Upper lobe of right lung (tissue), 1 donor: ENCODE measurements at regions not wholly inside any gene's neighbourhood (a gene's known extent, or its start where the extent isn't known, plus 50 kb on each side); places are given as distances from the start of the nearest gene placed in this dataset.

Source experiments
- ATAC-seq: fragments of 200-7000 bp; cut with Tn5 transposase; one replicate; pipeline ENCODE4 v1.9.1; 2020; ENCODE audit warnings: mild to moderate bottlenecking, moderate library complexity
- DNase-seq: peaks from one replicate; pipeline ENCODE4 v3.0.0-alpha.2; 2020
- H3K27ac ChIP-seq: fragments of 200-600 bp; one replicate; pipeline ENCODE4 v1.8.0; 2022
- H3K27me3 ChIP-seq: fragments of 200-600 bp; one replicate; pipeline ENCODE4 v1.8.0; 2022; ENCODE audit warnings: mild to moderate bottlenecking
- H3K36me3 ChIP-seq: fragments of 200-600 bp; one replicate; pipeline ENCODE4 v1.8.0; 2022
- H3K4me1 ChIP-seq: fragments of 200-600 bp; one replicate; pipeline ENCODE4 v1.8.0; 2022
- H3K4me3 ChIP-seq: fragments of 200-600 bp; one replicate; pipeline ENCODE4 v1.8.0; 2022; ENCODE audit warnings: mild to moderate bottlenecking
- H3K9me3 ChIP-seq: fragments of 200-600 bp; one replicate; pipeline ENCODE4 v1.8.0; 2022
- intact Hi-C: fragments of 100-400 bp; cut with DNase I; formaldehyde crosslinking; loops from one replicate; pipeline ENCODE4 v1.11.0; 2022
- TF ChIP-seq, protein P1 (sequence below): fragments of 200-600 bp; IDR thresholded peaks from one replicate; pipeline ENCODE4 v1.8.0; 2022; ENCODE audit warnings: antibody characterized with exemption
- donor health status: DM: no; HTN: yes; CAD: no; lungs with severe emphysema.

DNA sequence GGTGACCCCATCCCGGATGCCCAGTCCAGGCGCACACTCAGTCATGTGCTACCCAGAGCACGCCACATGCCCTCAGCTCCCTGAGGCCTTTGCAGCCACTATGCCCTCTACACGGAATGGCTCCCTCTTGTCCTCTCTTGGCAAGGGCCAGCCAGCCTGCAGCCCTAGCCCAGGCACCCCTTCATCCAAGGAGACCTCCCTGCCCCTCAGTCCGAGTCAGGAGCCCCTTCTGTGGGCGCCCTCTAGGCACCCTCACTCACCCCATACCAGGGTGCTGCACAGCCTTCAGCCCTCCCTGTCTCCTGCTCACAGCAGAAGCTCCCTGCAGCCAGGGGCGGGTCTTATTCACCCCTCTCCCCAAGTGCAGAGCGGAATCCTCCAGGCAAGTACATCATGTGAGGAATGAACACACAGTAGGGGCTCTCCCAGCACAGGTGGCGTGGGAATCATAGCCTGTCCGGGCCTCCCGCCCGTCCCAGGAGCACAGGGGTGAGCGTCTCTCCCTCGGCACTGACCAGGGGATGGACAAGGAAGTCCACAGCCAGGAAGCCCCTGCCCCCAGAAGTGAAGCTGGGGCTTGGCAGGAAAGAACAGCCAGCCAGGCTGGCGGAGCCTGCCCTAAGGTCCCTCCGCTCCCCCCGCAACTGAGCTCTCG lies 186.9 kb downstream of the RBFOX3 start:
- Histone ChIP-seq H3K9me3 (no peaks in the 10 kb centered on the region), H3K27me3 (no peaks in the 10 kb centered on the region), H3K4me1 (no peaks in the 10 kb centered on the region), H3K27ac (no peak overlapping the region), H3K4me3 (no peak overlapping the region), H3K36me3 (no peaks in the 10 kb centered on the region)
- intact Hi-C loops: no loop called here
- TF ChIP-seq, protein P1, sequence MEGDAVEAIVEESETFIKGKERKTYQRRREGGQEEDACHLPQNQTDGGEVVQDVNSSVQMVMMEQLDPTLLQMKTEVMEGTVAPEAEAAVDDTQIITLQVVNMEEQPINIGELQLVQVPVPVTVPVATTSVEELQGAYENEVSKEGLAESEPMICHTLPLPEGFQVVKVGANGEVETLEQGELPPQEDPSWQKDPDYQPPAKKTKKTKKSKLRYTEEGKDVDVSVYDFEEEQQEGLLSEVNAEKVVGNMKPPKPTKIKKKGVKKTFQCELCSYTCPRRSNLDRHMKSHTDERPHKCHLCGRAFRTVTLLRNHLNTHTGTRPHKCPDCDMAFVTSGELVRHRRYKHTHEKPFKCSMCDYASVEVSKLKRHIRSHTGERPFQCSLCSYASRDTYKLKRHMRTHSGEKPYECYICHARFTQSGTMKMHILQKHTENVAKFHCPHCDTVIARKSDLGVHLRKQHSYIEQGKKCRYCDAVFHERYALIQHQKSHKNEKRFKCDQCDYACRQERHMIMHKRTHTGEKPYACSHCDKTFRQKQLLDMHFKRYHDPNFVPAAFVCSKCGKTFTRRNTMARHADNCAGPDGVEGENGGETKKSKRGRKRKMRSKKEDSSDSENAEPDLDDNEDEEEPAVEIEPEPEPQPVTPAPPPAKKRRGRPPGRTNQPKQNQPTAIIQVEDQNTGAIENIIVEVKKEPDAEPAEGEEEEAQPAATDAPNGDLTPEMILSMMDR: no peak
- DNase-seq (no peak), ATAC-seq (no peak)

DNA sequence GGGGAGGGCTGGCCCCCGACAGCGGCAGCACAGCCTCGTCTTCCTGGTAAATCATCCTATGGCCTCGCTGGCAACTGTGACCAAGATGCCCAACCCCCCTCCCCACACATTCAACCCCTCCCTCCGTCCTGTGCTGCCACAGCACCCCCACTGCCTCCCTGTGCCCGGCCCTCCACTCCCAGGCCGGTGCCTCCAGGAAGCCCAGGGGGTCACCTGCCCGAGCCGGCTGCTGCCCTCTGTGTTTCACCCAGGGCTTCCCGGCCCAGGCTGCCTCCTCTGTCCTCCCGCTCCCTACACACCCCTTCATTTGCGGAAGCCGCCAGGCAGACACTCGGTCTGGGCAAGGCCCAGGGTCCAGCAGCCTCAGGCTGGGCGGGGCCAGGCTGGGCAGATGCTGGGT lies 188.6 kb downstream of the RBFOX3 start:
- TF ChIP-seq, protein P1: no peak
- H3K27me3 ChIP-seq: no peaks in the 10 kb centered on the region
- no peaks in the 10 kb centered on the region for H3K9me3 ChIP-seq
- H3K36me3 ChIP-seq: no peaks in the 10 kb centered on the region
- ATAC-seq (no peak), DNase-seq (no peak)
- intact Hi-C loops: no loop called here
- H3K27ac ChIP-seq: no peak overlapping the region
- H3K4me3 ChIP-seq: no peak overlapping the region
- H3K4me1 ChIP-seq: no peaks in the 10 kb centered on the region

DNA sequence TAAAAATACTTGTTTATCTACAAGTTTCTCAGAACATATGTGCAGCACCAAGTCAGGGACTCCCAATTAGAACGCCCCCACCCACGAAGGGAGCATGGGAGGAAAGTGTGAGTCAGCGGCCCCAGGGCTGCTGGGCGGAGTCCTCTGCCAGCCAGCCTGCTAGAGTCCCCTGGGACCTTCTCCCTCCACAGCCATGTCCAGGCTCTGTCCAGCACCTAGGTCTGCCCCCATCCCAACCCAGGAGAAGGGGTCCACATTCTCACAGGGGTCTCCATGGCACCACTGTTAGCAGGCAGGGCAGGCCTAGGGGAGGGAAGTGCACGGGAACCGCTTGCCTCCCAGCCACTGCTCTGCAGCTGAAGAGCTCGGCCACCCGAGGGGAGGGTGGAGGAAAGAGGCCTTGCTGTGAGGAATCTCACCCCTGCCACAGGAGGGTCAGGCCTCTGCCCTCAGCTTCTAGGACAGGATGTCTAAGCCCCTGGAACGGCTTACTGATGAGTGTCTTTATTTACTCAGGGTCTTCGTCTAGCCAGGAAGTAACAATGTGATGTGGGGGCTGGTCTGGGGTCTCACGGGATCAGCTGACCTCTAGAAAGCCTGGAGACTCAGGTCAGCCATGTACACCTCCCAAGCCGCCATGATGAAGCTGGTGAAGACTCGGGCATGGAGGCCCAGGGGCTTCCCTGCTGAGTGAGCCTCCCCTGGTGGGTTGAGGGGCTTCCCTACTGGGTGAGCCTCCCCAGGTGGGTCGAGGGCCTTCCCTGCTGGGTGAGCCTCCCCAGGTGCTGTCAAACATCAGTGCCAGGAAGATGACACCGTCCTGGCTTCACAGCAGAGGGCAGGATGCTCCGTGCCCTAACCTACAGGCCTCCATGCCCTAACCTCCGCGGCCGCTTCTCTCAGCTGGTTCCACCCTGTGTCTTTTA lies 190.3 kb downstream of the RBFOX3 start:
- Histone ChIP-seq H3K9me3 (no peaks in the 10 kb centered on the region), H3K36me3 (no peaks in the 10 kb centered on the region), H3K4me1 (no peaks in the 10 kb centered on the region), H3K27me3 (peaks cover 6% of the 10 kb centered on the region), H3K27ac (no peak overlapping the region), H3K4me3 (no peak overlapping the region)
- ATAC-seq (no peak), DNase-seq (no peak)
- TF ChIP-seq, protein P1: no peak
- intact Hi-C loops: no loop called here

DNA sequence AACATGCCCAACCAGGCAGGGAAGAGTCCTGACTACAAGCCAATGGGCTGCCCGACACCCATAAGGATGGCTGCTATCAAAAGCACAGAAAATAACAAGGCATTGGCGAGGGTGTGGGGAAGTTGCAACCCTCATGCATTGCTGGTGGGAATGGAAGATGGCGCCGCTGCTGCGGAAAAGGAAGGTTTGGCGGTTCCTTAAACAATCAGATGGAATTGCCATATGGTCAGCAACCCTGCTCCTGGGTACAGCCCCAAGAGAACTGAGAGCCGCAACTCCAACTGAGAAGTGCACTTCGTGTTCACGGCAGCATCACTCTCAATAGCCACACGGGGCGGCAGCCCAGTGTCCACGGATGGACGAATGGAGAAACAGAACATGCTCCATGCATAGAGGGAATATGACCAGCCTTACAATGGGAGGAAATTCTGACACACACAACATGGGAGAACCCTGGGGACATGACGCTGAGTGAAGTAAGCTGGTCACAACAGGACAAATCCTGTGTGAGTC lies 193.3 kb downstream of the RBFOX3 start:
- no peaks in the 10 kb centered on the region for H3K9me3 ChIP-seq
- H3K4me1 ChIP-seq: no peaks in the 10 kb centered on the region
- no peak overlapping the region for H3K4me3 ChIP-seq
- peaks cover 25% of the 10 kb centered on the region for H3K27me3 ChIP-seq
- TF ChIP-seq, protein P1: no peak
- ATAC-seq (no peak), DNase-seq (no peak)
- intact Hi-C loops: no loop called here
- no peaks in the 10 kb centered on the region for H3K36me3 ChIP-seq
- H3K27ac ChIP-seq: no peak overlapping the region

DNA sequence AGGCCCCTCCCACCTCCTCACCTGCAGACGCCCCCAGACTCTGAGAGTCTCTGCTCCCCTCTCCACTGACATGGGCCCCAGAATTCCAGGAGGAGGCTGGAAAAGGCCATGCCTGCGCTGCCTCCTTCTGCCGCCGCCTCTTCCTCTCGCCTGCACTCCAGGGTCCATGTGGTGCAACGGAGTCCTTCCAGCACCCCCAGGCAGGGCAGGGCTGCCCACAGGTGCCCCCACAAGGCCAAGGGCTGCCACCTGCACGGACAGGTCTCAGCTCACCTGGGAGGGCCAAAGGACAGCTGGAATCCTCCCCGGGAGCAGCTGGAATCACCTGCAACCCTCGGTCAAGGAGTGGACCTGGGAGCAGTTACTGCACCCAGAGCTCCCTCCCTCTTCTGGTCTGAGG lies 194.9 kb downstream of the RBFOX3 start:
- no peak for ATAC-seq
- Histone ChIP-seq H3K9me3 (no peaks in the 10 kb centered on the region), H3K4me1 (no peaks in the 10 kb centered on the region), H3K27ac (no peak overlapping the region), H3K27me3 (peaks cover 25% of the 10 kb centered on the region), H3K36me3 (no peaks in the 10 kb centered on the region), H3K4me3 (no peak overlapping the region)
- TF ChIP-seq, protein P1: no peak
- no peak for DNase-seq
- intact Hi-C loops: no loop called here
